Right cardiac atrium (tissue), 5 donors: ENCODE measurements at regions not wholly inside any gene's neighbourhood (a gene's known extent, or its start where the extent isn't known, plus 50 kb on each side); places are given as distances from the start of the nearest gene placed in this dataset.

ENCODE experiments used
- ATAC-seq, 2 donors: fragments of 200-7000 bp; cut with Tn5 transposase; one replicate each; pipeline versions ENCODE4 v1.8.0 to v1.9.1; 2020; ENCODE audit warnings: moderate library complexity in 2 of 2, mild to moderate bottlenecking in 1 of 2
- DNase-seq, 3 donors: peaks; one replicate each; pipeline ENCODE4 v3.0.0-alpha.2; 2020
- H3K27ac ChIP-seq: one replicate; pipeline ENCODE4 v1.5.1; 2013; ENCODE audit warnings: mild to moderate bottlenecking, low read length, control low read depth, moderate library complexity
- H3K27me3 ChIP-seq: one replicate; pipeline ENCODE4 v1.6.1; 2013; ENCODE audit not compliant: control insufficient read depth, insufficient read depth
- H3K4me1 ChIP-seq: one replicate; pipeline ENCODE4 v1.6.1; 2013; ENCODE audit warnings: low read length; ENCODE audit not compliant: control insufficient read depth, insufficient read depth
- H3K4me3 ChIP-seq: one replicate; pipeline ENCODE4 v1.5.1; 2013; ENCODE audit warnings: low read length, control low read depth
- H3K9me3 ChIP-seq: one replicate; pipeline ENCODE4 v1.6.1; 2013; ENCODE audit warnings: low read length; ENCODE audit not compliant: control insufficient read depth
- WGBS: extraction: QIAGEN DNeasy Blood & Tissue Kit; methylation state at CpG from one replicate; pipeline ENCODE4 v1.1.7; 2013; 5-methylcytosine and 5-hydroxymethylcytosine counted together
- intact Hi-C, 4 donors: fragments of 100-400 bp; cut with DNase I; formaldehyde crosslinking; loops; one replicate each; pipeline versions ENCODE4 v1.11.0 to v1.14.0; 2022 to 2023
- donor health status: healthy with polysubstance abuse.
- donor health status: DM: no; HTN: yes; CAD: no.
- donor health status: DM: no; HTN: no; CAD: no.
- donor health status: DM: no; HTN: yes; CAD: no; lungs with severe emphysema.
- donor health status: DM: yes; HTN: yes; CAD: no.

DNA sequence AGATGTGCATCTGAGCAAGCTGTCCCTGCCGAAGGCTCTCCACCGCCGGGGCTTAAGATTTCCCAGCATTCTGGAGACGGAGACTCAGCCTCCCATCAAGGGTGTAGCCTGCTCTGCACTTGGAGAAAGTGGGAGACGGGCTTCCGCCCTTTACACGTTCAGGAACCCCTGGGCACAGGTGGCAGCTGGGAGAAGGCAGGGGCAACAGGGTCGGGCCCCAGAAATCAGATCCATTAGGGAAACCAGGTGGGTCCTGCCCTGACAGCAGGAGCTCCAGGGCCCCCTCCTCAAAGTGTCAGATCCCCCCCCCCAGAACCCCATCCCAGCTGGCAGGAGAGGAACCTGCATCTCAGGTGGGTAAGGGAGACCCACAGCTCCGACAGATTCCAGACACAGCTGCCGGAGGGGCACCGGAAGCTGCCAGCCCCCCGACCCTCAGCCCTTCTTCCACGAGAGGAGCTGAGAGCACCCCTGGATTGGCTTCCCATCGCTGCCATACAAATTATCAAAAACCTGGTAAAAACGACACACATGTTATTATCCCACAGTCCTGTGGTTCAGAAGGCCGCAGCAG is 236.6 kb downstream of the NPHP4 start:
- intact Hi-C loops, result no loop called here
- H3K27me3 ChIP-seq, result no peaks in the 10 kb centered on the region
- no peak overlapping the region for H3K27ac ChIP-seq
- no peak overlapping the region for H3K4me3 ChIP-seq
- ATAC-seq (no peak), DNase-seq (no peak)
- no peaks in the 10 kb centered on the region for H3K9me3 ChIP-seq
- no peaks in the 10 kb centered on the region for H3K4me1 ChIP-seq
- WGBS, result 88% methylated on average over 16 of the region's 16 CpGs

DNA sequence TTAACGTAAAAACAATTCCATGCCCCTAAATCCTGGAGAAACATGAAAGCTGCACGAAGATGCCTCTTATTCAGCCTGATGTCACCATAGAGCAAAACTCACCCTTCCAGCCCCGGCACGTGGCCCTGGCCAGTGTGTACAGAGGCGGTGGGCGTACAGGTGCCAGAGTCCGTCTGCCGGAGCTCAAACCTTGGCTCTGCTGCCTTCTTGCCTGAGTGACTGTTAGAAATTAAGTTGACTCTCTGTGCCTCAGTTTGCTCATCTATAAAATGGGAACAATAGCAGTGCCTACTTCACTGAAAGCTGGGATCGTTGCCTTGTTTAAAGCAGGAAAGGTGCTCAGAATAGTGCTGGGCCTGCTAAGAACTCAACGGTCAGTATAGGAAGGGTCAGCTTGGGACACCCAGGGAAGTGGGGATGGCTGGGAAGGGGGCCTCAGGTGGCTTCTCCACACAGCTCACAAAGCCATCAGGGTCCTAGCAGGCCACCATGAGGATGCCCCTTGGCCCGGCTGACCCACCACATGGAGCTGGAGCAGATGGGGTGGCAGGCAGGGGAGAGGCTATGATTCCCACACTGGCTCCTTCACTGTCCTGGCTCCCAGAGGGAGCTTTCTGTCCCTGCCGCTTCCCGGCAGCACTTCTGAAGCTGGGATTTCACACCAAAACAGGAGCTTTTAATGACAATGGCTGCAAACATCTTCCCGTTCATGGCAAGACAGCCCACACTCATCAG is 237.2 kb downstream of the NPHP4 start:
- Histone ChIP-seq H3K9me3 (no peaks in the 10 kb centered on the region), H3K4me3 (no peak overlapping the region), H3K27me3 (no peaks in the 10 kb centered on the region), H3K27ac (no peak overlapping the region), H3K4me1 (no peaks in the 10 kb centered on the region)
- WGBS, result 86% methylated on average over 14 of the region's 14 CpGs
- DNase-seq, result peak in 1 of 3 donors; percentile 24
- no peak for ATAC-seq
- intact Hi-C loops, result no loop called here

DNA sequence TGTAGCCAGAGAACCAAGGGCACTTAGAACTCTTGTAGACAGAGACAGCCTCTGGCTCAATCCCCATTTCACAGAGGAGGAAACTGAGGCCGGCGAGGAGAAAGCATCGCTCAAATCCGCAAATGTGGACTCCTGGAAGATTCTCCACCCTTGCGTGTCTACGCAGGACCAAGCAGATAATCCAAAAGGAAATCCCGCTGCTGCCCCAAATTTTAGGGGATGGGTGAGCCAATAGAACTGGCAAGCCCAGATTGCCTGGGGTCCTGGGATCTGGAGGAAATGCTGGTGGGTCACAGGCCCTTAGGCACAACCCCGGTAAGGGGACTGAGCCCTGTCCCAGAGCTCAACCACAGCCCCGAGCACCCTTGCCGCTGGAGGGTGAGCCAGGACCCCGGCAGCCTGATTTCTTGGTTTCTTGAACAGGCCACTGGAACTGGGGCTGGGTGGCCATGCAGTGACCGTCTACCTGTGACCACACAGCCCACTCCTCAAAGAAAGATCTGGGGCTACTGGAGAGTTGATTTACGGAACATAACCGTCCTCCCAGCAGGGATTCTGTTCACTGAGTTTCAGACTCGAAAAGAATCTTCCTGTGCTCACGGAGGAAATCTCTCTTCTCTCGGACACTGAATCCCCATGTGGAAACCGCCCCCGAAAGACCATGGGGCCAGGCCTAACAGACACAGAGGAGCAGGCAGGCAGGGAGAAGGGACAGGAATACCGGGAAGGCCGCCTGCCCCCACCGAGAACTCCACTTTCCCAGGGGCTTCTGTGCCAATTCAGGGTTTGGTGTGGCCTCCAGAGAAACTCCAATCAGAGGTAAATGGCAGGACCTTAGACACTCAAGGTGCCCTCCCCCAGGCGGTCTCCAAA is 238.4 kb downstream of the NPHP4 start:
- H3K4me1 ChIP-seq, result no peaks in the 10 kb centered on the region
- H3K27me3 ChIP-seq, result no peaks in the 10 kb centered on the region
- H3K4me3 ChIP-seq, result no peak overlapping the region
- no peak overlapping the region for H3K27ac ChIP-seq
- no peak for ATAC-seq
- WGBS, result 80% methylated on average over 23 of the region's 23 CpGs
- H3K9me3 ChIP-seq, result no peaks in the 10 kb centered on the region
- DNase-seq, result no peak
- intact Hi-C loops, result no loop called here

DNA sequence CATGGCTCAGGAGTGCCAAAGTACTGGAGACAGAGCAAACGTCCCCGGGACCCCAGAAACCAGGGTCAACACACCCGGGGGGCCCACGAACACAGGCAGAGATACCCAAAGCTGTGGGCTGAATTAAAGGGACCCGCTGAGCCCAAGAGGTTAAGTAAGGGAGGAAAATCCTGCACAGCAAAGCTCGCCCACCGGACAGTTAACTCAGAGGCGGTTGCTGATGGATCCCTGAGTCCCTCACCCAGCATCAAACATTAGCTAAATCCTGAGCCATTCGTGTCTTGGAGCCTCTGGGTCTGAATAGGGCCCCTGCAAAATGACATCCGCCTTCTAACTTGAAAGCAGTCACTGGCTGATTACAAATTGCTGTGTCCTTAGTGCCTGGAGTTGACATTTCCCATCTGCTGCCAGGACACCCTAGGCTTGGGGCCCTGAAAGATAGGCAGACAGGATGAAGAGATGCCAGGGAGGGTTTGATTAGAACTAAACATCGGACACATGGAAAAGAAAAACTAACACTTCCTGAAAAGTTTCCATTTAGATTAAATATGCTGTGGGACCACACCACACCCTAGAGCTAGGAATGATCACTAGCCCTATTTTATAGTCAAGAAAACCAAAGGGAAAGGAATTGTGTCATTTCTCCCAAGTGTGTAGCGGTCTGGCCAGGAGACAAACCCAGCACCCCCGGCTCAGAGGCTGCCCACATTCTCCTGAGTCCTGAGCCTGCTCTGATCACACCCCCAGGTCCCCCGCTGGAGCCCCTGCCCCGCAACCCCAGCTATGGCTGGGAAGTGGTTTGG is 239.3 kb downstream of the NPHP4 start:
- ATAC-seq (peak; percentile 23 to 35), DNase-seq (peak in 2 of 3 donors; percentile 29 to 36)
- Histone ChIP-seq H3K27ac (no peak overlapping the region), H3K4me1 (no peaks in the 10 kb centered on the region), H3K27me3 (no peaks in the 10 kb centered on the region), H3K4me3 (no peak overlapping the region), H3K9me3 (no peaks in the 10 kb centered on the region)
- intact Hi-C loops, result no loop called here
- WGBS, result 57% methylated on average over 15 of the region's 15 CpGs

DNA sequence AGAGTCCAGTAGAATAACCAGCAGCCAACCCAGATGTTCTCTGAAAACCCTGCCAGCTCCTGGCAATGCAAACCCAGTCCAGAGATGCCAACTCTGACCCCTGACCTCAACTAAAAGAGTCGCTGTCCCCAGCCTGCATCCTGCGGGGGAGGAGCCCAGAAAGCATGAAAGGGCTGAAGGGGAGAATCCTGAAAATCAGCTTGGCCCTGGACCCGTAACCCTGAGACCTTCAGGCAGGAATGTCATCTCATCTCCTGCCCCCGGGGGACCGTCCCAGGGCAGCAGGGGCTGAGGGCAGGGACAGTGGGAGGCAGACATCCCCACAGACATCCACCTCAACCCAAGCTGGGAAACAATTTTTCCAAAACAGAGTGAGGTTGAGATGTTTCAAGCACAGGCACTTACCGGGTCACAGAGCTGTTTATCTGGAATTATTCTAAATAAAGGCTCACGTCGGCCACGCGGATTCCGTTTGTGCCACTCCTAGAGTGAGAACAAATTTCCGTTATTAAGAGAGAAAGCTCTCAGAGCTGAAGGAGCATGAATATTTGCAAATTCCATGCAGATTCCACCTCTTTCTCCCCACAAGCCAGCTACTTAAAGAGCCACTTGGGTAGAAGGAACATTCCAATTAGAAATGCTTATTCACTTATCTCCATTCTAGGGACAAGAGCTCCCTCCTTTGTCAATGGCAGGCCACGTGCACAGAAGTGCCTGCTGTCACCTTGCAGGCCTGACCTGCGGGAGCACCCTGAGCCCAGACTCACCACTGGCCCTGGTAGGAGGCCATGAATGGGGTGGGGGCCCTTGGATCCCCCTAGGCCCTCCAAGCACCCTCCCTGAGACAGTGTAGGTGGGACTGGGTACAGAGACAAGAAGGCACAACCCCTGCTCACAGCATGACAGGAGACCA is 240.1 kb downstream of the NPHP4 start:
- WGBS, result 64% methylated on average over 14 of the region's 14 CpGs
- ATAC-seq, result peak in 1 of 2 donors; percentile 20
- Histone ChIP-seq H3K4me1 (no peaks in the 10 kb centered on the region), H3K4me3 (no peak overlapping the region), H3K27me3 (no peaks in the 10 kb centered on the region), H3K27ac (no peak overlapping the region), H3K9me3 (no peaks in the 10 kb centered on the region)
- peak in 2 of 3 donors; percentile 16 to 27 for DNase-seq
- intact Hi-C loops, result no loop called here

DNA sequence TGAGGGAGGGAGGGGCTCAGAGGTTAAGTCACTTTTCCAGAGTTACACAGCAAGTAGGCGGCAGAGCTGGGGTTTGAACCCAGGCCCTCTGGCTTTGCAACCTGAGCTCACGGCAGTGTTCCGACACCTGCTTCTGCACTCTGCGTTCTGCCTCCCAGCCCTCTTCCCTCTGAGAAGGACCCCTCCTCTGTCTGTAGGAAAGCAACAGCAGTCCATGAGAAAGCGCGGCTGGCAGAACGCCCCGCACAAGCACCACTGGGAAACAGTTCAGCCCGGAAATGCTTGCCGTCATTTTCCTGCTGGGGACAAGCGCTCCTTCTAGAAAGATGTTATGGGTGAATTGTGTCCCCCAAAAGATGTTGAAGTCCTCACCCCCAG is 241.1 kb downstream of the NPHP4 start:
- H3K27ac ChIP-seq, result no peak overlapping the region
- no peaks in the 10 kb centered on the region for H3K27me3 ChIP-seq
- no peak for DNase-seq
- H3K4me3 ChIP-seq, result no peak overlapping the region
- no peaks in the 10 kb centered on the region for H3K9me3 ChIP-seq
- no peaks in the 10 kb centered on the region for H3K4me1 ChIP-seq
- intact Hi-C loops, result no loop called here
- WGBS, result 56% methylated on average over 11 of the region's 11 CpGs
- no peak for ATAC-seq

DNA sequence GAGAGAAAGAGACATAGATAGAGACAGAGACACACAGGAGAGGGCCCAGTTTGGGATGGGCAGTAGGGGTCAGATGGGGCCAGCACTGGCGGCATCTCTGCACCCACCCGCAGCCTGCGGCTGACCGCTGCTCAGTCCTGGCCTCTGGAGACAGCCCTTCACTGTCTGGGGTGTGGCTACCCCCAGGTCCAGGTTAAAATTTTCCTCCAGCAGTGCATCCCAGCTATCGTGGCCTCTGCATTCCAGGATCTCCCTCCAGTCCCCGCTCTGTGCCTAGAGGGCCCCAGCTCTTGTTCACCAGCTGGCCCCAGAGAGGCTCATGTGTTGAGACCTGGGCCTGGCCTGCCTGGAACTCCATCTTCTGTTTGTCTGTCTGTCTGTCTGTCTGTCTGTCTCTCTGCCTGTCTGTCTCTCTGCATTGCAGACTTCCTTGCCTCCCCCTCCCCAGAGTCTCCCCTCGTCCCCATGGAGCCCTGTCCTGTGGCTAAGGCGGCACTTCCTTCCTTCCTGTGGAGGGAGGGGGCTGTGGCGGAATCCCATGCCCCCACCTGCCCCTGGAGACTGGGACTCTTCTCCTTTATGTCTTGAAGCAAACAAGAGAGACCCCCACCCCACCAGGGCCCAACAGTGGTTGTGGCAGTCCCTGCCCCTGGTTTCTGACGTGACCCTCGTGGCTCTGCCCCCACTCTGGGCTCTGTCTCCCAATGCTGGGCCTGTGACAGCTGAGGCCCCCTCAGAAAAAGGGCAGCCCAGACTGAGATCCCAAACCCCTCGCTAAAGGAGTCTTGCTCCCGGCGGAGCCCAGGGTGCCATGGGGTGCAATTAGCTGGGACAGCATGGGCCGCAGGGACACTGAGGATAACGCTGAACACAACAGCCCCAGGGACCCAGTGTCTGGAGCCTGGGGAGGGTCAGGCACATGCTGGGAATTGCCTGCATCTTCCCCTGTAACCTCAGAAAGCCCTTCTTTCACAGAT is 241.8 kb downstream of the NPHP4 start:
- H3K9me3 ChIP-seq, result no peaks in the 10 kb centered on the region
- no peaks in the 10 kb centered on the region for H3K27me3 ChIP-seq
- WGBS, result 80% methylated on average over 16 of the region's 16 CpGs
- H3K4me1 ChIP-seq, result no peaks in the 10 kb centered on the region
- intact Hi-C loops, result no loop called here
- DNase-seq (peak in 1 of 3 donors; percentile 33), ATAC-seq (no peak)
- H3K27ac ChIP-seq, result no peak overlapping the region
- H3K4me3 ChIP-seq, result no peak overlapping the region

DNA sequence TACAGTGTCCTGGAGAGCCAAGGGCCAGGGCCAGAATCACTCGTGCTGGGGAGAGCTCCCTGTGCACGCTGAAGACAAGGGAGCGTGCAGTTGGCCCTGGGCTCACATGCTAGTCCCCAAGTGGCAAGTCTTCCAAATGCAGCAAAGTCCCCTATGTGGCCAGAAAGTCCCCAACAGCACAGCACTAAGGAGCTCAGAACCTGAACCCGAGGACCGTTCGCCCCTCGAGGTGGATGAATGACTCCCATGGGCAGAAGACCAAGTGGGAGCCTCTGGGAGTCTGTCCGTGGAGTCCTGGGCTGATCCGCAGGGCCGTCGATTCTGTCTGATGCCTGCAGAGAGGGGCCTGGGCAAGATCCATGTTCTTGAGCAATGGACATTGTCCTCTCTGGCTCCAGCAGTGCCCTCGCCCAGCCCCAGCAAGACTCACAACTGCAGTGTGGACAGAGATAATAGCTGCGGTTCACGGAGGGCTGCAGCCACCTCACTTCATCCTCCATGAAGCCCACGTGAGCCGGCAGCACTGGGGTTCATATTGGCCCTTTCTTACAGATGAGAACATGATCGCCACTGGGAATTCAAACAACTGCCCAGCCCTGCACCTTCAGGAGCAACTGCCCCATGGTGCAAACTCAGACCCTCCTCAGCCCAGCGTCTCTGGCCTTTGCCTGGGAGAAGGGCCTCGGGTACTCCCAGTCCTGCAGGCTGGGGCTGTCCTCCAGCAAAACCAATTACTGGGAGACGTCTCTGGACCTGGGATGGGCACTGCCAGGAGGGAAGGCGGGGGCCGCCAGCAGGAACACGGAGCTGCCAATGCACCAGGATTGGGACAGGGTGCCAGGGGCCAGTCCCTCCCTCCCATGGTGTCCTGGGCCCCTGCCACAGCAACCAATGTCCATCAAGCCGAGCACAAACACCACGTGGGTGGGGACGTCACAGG is 243.7 kb downstream of the NPHP4 start:
- H3K27me3 ChIP-seq, result no peaks in the 10 kb centered on the region
- H3K4me3 ChIP-seq, result no peak overlapping the region
- WGBS, result 83% methylated on average over 26 of the region's 26 CpGs
- intact Hi-C loops, result loop anchor here (5.0 to 10.0 kb wide), 6 partner anchors 111 to 1841 kb away; no protein-coding TSS in a partner anchor
- no peak overlapping the region for H3K27ac ChIP-seq
- no peak for ATAC-seq
- H3K4me1 ChIP-seq, result no peaks in the 10 kb centered on the region
- H3K9me3 ChIP-seq, result no peaks in the 10 kb centered on the region
- DNase-seq, result peak in 2 of 3 donors; percentile 35 to 43
